ENCODE measurements at regions not wholly inside any gene's neighbourhood (a gene's known extent, or its start where the extent isn't known, plus 50 kb on each side); places are given as distances from the start of the nearest gene placed in this dataset.

- TF ChIP-seq GATA3 (IDR thresholded peaks at IDR 0.05; ENCODE audit: low read depth, low read length) (no peak), GATA2 (IDR thresholded peaks at IDR 0.05; ENCODE audit: low read depth, low read length) (no peak)
Observed at GRCh38 chr12:75833268-75833667, 198.3 kb downstream of the PHLDA1 start.

GRCh38 chr12:75831402-75831801, 200.2 kb downstream of the PHLDA1 start:
- TF ChIP-seq GATA3 (IDR thresholded peaks at IDR 0.05; ENCODE audit: low read depth, low read length) (no peak), GATA2 (IDR thresholded peaks at IDR 0.05; ENCODE audit: low read depth, low read length) (no peak)

DNA sequence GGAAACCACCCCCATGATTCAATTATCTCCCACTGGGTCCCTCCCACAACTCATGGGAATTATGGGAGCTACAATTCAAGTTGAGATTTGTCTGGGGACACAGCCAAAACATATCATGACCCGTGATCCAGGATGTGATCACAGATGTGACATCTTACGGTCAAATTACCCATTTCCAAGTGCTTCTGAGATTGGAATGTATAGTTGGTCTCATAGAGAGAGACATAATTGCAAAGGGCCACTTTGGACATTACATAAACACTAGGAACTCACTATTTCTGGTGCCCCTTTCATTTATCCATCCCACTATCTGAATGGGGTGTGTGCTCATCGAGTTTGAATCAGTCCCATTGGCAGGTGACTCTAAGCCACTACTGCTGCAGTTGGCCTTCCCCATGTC, 204.5 kb downstream of the PHLDA1 start:
- TF ChIP-seq GATA2 (IDR thresholded peaks at IDR 0.05; ENCODE audit: low read depth, low read length) (no peak), GATA3 (IDR thresholded peaks at IDR 0.05; ENCODE audit: low read depth, low read length) (no peak)

GRCh38 chr12:75825686-75826085, 205.9 kb downstream of the PHLDA1 start:
- TF ChIP-seq GATA2 (IDR thresholded peaks at IDR 0.05; ENCODE audit: low read depth, low read length): no peak
- TF ChIP-seq GATA3 (IDR thresholded peaks at IDR 0.05; ENCODE audit: low read depth, low read length): no peak

DNA sequence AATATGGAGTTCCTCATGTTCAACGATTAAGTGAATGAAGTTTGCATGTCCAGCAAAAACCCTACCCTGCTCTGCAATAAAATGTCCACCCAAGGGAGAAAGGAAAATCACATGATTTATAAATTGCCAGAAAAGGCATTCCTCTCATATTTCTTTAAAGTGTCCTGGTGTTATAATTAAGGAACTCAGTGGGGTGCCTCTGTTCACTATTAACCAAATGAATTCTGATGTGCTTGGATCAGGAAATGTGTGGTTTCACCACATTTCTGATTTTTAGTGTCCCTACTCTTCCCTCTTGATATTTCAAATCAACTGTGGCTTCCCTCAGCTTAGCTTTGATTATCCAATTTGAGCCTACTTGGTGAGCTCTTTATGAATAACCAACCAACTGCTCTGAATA, 208.1 kb downstream of the PHLDA1 start:
- no peak for TF ChIP-seq GATA2 (IDR thresholded peaks at IDR 0.05; ENCODE audit: low read depth, low read length)
- no peak for TF ChIP-seq GATA3 (IDR thresholded peaks at IDR 0.05; ENCODE audit: low read depth, low read length)

DNA sequence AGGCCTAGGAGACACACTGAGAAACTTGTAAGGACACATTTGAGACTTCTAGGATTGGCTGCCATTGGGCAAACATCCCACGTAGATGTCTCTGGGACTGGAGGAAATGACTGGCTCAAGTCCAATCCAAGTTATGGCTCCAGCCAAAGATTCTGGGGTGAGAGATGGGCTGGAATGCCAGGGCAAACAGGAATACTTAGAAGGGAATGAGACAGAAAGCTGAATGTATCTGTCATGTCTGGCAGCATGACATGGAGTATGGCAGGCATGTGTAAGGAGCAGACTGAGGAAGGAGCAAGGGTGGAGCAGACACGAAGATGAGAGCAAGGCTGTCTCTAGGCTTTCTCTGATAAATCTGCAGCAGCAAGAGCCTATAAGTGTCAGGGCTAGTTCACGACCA, 209.2 kb downstream of the PHLDA1 start:
- no peak for TF ChIP-seq GATA3 (IDR thresholded peaks at IDR 0.05; ENCODE audit: low read depth, low read length)
- TF ChIP-seq GATA2 (IDR thresholded peaks at IDR 0.05; ENCODE audit: low read depth, low read length): no peak

GRCh38 chr12:75820848-75821578, 210.6 kb downstream of the PHLDA1 start:
- TF ChIP-seq GATA2 (IDR thresholded peaks at IDR 0.05; ENCODE audit: low read depth, low read length) (no peak), GATA3 (IDR thresholded peaks at IDR 0.05; ENCODE audit: low read depth, low read length) (no peak)

DNA sequence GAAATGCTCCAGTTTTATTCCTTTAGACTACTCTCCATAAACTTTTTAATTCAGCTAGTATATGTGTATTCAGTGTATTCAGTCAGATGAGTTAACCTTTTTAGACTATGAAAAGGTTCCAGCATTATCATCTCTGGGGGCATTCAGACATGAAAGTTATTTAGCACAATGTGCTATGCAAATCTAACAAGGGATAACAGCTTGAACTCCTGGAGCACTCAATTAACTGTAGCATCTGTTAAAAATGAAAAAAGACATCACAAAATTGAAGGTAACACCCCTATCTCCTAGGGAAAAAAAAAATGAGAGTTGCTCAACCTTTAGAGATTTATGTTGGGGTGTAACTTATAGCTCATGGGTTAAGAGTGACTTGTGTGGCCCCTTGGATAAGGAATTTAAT, 211.5 kb downstream of the PHLDA1 start:
- TF ChIP-seq GATA2 (IDR thresholded peaks at IDR 0.05; ENCODE audit: low read depth, low read length): no peak
- no peak for TF ChIP-seq GATA3 (IDR thresholded peaks at IDR 0.05; ENCODE audit: low read depth, low read length)

- no peak for TF ChIP-seq GATA3 (IDR thresholded peaks at IDR 0.05; ENCODE audit: low read depth, low read length)
- no peak for TF ChIP-seq GATA2 (IDR thresholded peaks at IDR 0.05; ENCODE audit: low read depth, low read length)
Observed at GRCh38 chr12:75819512-75819911, 212.1 kb downstream of the PHLDA1 start.

GRCh38 chr12:75818863-75819262, 212.7 kb downstream of the PHLDA1 start:
- TF ChIP-seq GATA3 (IDR thresholded peaks at IDR 0.05; ENCODE audit: low read depth, low read length) (no peak), GATA2 (IDR thresholded peaks at IDR 0.05; ENCODE audit: low read depth, low read length) (no peak)

DNA sequence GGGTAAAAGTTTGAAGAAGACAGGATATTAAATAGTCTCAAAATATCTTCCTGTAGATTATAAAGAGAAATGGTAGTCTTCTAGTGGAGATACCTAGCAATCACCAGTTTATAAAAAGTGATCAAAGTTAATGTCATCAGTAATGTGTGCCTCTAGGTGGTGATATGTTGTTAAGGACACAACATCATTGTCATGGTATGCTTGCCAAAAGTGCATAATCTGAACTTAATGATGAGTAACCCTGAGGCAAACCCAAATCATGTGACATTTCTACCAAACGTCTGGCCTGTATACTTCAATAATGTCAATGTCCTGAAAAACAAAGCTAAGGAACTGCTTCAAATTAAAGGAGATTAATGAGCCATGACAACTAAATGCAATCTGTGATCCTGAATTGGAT, 214.7 kb downstream of the PHLDA1 start:
- no peak for TF ChIP-seq GATA2 (IDR thresholded peaks at IDR 0.05; ENCODE audit: low read depth, low read length)

GRCh38 chr12:75815756-75816155, 215.8 kb downstream of the PHLDA1 start:
- no peak for TF ChIP-seq GATA2 (IDR thresholded peaks at IDR 0.05; ENCODE audit: low read depth, low read length)

DNA sequence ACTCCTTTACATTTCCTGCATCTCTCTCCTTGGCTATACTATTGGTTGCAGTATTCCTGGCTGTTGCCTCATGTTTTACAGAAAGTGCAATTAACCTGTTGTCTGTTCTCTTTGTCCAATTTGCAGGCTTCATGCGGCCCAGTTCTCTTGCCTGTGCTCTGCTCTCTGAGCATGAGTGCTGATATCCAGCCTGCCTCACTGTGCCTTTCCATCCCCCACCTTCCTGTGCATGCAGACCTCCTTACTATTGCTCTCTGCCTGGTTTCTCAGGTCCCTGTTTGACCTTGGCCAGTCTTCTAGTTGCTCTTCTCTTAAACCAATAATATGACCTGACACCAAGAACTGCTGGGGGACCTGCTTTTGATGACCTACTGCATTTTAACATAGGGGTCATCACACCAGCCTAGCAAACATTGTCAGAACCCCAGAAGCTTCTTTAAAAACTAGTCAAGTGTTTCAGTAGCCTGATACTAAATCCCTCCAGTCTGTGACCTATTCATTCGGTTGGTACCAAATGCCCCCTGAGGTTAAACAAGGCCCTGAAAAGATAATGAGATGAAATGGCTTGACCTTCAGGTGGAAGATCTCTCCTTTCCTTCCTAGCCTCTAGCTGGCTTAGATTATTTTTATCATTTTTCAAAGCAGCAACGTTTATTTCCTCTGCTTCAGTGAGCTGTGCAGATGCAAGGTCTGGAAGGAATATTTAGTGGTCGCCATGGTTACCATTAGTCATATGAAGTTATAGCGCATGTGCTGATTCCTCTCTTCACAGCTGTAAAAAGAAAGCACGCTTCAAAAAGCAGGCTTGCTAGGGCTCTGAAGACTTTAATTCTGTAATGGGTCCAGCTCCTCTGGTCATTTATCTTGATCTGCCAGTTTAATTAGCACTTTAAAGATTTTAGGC, 216.5 kb downstream of the PHLDA1 start:
- TF ChIP-seq GATA2 (IDR thresholded peaks at IDR 0.05; ENCODE audit: low read depth, low read length) (no peak), GATA3 (IDR thresholded peaks at IDR 0.05; ENCODE audit: low read depth, low read length) (no peak)

DNA sequence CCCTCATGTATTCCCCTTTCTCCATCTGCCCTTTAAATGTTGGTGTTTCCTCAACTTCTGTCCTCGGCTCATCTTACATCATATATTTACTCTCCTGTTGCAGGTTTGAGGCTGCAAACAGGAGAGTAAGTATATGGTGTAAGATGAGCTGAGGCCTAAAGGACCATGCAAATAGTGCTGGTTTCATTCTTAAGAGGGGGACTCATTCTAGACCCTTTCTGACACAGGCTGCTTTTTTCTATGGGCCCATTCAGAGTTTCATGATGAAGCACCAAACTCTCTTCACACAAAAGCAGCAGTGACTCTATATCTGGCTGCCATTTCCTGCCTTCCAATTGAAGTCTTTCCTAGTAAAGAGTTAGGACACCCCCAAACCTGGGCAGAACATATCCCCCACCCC, 218.5 kb downstream of the PHLDA1 start:
- TF ChIP-seq GATA3 (IDR thresholded peaks at IDR 0.05; ENCODE audit: low read depth, low read length) (no peak), GATA2 (IDR thresholded peaks at IDR 0.05; ENCODE audit: low read depth, low read length) (no peak)

All from SH-SY5Y (cell line).